ENCODE measurements at regions not wholly inside any gene's neighbourhood (a gene's known extent, or its start where the extent isn't known, plus 50 kb on each side); places are given as distances from the start of the nearest gene placed in this dataset.

- TF ChIP-seq CTCF (IDR thresholded peaks at IDR 0.05; ENCODE audit: insufficient read depth, low read length) (no peak), POLR2AphosphoS5 (IDR thresholded peaks at IDR 0.05; ENCODE audit: low read depth) (no peak), SPI1 (IDR thresholded peaks at IDR 0.05; ENCODE audit: borderline replicate concordance, low read depth) (no peak), GABPA (IDR thresholded peaks at IDR 0.05; ENCODE audit: low read depth) (no peak)
- TF ChIP-seq, protein P1, sequence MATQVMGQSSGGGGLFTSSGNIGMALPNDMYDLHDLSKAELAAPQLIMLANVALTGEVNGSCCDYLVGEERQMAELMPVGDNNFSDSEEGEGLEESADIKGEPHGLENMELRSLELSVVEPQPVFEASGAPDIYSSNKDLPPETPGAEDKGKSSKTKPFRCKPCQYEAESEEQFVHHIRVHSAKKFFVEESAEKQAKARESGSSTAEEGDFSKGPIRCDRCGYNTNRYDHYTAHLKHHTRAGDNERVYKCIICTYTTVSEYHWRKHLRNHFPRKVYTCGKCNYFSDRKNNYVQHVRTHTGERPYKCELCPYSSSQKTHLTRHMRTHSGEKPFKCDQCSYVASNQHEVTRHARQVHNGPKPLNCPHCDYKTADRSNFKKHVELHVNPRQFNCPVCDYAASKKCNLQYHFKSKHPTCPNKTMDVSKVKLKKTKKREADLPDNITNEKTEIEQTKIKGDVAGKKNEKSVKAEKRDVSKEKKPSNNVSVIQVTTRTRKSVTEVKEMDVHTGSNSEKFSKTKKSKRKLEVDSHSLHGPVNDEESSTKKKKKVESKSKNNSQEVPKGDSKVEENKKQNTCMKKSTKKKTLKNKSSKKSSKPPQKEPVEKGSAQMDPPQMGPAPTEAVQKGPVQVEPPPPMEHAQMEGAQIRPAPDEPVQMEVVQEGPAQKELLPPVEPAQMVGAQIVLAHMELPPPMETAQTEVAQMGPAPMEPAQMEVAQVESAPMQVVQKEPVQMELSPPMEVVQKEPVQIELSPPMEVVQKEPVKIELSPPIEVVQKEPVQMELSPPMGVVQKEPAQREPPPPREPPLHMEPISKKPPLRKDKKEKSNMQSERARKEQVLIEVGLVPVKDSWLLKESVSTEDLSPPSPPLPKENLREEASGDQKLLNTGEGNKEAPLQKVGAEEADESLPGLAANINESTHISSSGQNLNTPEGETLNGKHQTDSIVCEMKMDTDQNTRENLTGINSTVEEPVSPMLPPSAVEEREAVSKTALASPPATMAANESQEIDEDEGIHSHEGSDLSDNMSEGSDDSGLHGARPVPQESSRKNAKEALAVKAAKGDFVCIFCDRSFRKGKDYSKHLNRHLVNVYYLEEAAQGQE (IDR thresholded peaks at IDR 0.05; ENCODE audit: insufficient replicate concordance, low read depth) = no peak
Observed at GRCh38 chr5:145465474-145466263, 369.5 kb downstream of the PRELID2 start.
